IMR-90 (cell line): ENCODE measurements at regions not wholly inside any gene's neighbourhood (a gene's known extent, or its start where the extent isn't known, plus 50 kb on each side); places are given as distances from the start of the nearest gene placed in this dataset.
"Not testable (repeated sequence)": the region's sequence is repeated elsewhere in the genome, so short reads cannot be mapped to it uniquely, and the experiment has no call there.

Experiments used
- CHD1 ChIP-seq: IDR thresholded peaks from 2 replicates; pipeline ENCODE4 v1.6.1; 2012; ENCODE audit warnings: low read depth, low read length, improper control_type of control experiment
- CTCF ChIP-seq: conservative IDR thresholded peaks from 2 replicates; pipeline ENCODE4 v1.5.1; 2012; ENCODE audit warnings: mild to moderate bottlenecking, low read depth, low read length, improper control_type of control experiment
- MAFK ChIP-seq: IDR thresholded peaks from 2 replicates; pipeline ENCODE4 v1.6.1; 2012; ENCODE audit warnings: low read depth, low read length, improper control_type of control experiment

DNA sequence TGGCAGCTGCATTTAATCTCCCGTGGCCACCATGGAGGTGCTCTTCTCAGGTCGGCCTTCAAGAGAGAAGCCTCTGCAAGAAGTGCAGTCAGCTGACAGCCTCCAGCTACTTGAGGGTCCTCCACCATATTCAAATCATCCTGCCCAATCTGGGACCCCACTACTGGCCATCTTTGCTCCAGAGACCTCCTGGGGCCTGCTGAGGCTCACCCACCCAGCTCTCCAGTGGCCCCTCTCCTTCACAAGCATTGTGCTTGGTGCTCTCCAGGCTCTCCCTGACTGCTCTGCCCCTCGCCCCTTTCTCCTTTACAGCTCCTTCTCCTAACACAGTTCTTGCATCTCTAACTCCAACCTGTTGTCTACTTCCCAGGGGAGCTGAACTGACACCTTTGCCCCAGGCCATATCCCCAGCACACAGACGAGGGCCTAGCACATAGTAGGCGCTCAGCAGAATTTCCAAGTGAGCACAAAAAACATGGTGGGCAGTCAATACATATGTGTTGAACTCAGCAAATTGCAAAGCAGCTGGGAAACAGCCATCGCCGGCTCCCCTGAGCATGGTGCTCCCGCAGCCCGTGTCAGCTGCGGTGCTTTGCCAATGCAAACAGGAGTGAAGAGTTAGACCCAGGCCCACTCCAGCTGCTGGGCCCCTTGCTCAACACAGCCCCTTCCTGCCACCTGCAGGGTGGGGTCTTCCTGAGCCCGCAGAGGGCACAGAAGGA, 102.2 kb downstream of the TNFRSF13B start:
- not testable (repeated sequence) for TF ChIP-seq CHD1, CTCF, MAFK
